AG09319 (cell line): ENCODE measurements at regions not wholly inside any gene's neighbourhood (a gene's known extent, or its start where the extent isn't known, plus 50 kb on each side); places are given as distances from the start of the nearest gene placed in this dataset.
"Not testable (repeated sequence)": the region's sequence is repeated elsewhere in the genome, so short reads cannot be mapped to it uniquely, and the experiment has no call there.

Experiments used
- DNase-seq: peaks from one replicate; pipeline ENCODE4 v3.0.0-alpha.2; 2010; ENCODE audit warnings: low read depth; ENCODE audit errors: extremely low read depth
- CTCF ChIP-seq: IDR thresholded peaks from 2 replicates; pipeline ENCODE4 v1.5.1; 2011; ENCODE audit warnings: low read depth, mild to moderate bottlenecking, inconsistent platforms, low read length, moderate library complexity

- no peak for DNase-seq
- no peak for TF ChIP-seq CTCF
These were observed 214.4 kb downstream of the FOXD4L6 start for GRCh38 chr9:40913928-40914673.

DNA sequence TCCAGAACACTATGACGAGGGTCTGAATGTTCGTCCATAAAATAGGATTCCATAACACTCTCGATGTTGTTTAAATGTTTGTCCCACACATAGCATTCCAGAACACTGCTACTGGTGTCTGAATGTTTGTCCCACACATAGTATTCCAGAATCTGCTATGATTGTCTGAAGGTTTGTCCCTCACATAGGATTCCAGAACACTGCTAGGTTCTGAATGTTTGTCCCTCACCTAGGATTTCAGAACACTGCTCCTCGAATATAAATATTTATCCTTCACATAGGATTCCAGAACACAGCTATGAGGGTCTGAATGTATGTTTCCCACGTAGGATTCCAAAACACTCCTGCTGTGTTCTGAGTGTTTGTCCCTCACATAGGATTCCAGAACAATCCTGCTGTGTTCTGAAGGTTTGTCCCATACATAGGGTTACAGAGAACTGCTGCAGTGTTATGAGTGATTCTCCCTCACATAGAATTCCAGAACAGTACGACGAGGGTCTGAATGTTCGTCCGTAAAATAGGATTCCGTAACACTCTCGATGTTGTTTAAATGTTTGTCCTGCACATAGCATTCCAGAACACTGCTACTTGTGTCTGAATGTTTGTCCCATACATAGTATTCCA is 215.3 kb downstream of the FOXD4L6 start:
- no peak for TF ChIP-seq CTCF
- DNase-seq = no peak

DNA sequence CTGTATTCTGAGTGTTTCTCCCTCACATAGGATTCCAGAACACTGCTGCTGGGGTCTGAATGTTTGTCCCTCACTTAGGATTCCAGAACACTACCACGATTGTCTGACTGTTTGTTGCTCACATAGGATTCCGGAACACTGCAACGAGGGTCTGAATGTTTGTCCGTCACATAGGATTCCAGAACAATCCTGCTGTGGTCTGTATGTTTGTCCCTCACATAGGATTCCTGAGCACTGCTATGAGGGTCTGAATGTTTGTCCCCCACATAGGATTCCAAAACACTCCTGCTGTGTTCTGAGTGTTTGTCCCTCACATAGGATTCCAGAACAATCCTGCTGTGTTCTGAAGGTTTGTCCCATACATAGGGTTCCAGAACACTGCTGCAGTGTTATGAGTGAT is 215.8 kb downstream of the FOXD4L6 start:
- not testable (repeated sequence) for DNase-seq

- TF ChIP-seq CTCF = no peak
- no peak for DNase-seq
These were observed 216.8 kb downstream of the FOXD4L6 start for GRCh38 chr9:40911647-40912046.

DNA sequence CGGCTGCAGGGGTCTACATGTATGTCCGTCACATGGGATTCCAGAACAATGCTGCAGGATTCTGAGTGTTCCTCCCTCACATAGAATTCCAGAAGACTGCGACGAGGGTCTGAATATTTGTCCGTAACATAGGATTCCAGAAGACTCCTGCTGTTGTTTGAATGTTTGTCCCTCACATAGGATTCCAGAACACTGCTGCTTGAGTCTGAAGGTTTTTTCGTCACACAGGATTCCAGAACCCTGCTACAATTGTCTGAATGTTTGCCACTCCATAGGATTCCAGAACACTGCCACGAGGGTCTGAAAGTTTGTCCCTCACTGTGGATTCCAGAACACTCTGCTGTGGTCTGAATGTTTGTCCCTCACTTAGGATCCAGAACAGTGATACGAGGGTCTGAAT is 217.5 kb downstream of the FOXD4L6 start:
- not testable (repeated sequence) for DNase-seq

DNA sequence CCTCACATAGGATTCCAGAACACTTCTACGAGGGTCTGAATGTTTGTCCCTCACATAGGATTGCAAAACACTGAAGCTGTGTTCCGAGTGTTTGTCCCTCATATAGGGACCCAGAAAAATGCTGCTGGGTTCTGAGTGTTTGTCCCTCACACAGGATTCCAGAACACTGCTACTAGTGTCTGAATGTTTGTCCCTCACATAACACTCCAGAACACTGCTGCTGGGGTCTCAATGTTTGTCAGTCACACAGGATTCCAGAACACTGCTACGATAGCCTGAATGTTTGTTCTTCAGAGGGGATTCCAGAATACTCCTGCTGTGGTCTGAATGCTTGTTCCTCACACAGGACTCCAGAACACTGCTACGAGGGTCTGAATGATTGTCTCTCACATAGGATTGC is 218.7 kb downstream of the FOXD4L6 start:
- no peak for DNase-seq
- TF ChIP-seq CTCF = no peak

DNA sequence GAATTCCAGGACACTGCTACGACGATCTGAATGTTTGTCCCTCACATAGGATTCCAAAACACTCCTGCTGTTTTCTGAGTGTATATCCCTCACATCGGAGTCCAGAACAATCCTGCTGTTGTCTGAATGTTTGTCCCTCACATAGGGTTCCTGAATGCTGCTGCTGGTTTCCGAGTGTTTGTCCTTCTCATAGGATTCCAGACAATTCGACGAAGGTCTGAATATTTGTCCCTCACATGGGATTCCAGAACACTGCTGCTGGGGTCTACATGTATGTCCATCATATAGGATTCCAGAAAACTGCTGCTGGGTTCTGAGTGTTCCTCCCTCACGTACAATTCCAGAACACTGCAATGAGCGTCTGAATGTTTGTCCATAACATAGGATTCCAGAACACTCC is 219.4 kb downstream of the FOXD4L6 start:
- DNase-seq = not testable (repeated sequence)

- no peak for TF ChIP-seq CTCF
- DNase-seq = no peak
These were observed 220.5 kb downstream of the FOXD4L6 start for GRCh38 chr9:40907657-40908624.

DNA sequence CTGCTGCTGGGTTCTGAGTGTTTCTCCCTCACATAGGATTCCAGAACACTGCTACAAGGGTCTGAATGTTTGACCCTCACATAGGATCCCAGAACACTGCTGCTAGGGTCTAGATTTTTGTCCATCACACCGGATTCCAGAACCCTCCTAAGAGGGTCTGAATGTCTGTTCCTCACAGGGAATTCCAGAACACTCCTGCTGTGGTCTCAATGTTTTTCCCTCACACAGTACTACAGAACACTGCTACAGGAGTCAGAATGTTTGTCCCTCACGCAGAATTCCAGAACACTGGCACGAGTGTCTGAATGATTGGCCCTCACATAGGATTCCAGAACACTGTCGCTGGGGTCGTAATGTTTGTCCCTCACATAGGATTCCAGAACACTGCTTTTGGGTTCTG is 221.6 kb downstream of the FOXD4L6 start:
- not testable (repeated sequence) for DNase-seq

GRCh38 chr9:40892315-40892714 is 236.2 kb downstream of the FOXD4L6 start:
- DNase-seq = not testable (repeated sequence)

DNA sequence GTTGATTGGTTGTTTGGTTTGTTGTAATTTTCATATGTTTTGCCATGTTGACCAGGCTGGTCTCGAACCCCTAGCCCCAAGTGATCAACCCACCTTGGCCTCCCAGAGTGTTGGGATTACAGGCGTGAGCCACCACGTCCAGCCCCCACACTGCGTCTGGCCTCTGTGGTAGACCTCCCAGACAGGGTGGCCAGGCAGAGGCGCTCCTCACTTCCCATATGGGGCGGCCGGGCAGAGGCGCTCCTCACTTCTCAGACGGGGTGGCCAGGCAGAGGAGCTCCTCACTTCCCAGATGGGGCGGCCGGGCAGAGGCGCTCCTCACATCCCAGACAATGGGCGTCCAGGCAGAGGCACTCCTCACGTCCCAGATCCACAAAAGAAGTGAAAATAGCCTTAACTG is 242.6 kb downstream of the FOXD4L6 start:
- not testable (repeated sequence) for DNase-seq

- not testable (repeated sequence) for DNase-seq
These were observed 243.5 kb downstream of the FOXD4L6 start for GRCh38 chr9:40884902-40885490.
